22Rv1 (cell line): ENCODE measurements at regions not wholly inside any gene's neighbourhood (a gene's known extent, or its start where the extent isn't known, plus 50 kb on each side); places are given as distances from the start of the nearest gene placed in this dataset.

Source experiments
- H3K27ac ChIP-seq: fragments of 450-650 bp; 2 replicates; pipeline ENCODE4 v1.5.1; 2017
- ZFX ChIP-seq: fragments of 450-650 bp; IDR thresholded peaks from 2 replicates; pipeline ENCODE4 v1.6.1; 2017; ENCODE audit warnings: antibody characterized with exemption, borderline replicate concordance
- TF ChIP-seq, protein P1 (sequence below): fragments of 450-650 bp; IDR thresholded peaks from 2 replicates; pipeline ENCODE4 v1.5.1; 2017; ENCODE audit warnings: mild to moderate bottlenecking

DNA sequence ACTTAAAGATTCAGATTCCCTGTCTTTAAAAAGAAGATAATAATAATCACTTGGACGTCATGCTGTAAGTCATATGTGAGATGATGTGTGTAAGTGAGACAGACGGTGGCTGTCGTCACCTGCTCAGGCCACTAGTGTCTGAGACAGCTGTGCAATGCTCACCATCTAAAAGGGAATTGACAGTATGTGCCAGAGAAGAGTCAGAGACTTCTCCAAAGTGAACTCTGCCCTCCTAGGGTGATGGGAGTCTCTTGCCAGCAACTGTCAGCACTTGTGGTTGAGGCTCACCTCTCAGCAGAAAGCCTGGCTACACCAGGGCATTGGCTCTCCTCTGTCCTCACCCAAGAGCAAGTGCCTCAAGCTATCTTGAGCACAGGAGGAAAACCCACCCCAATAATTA, 131.6 kb upstream of the DNAJC10 start:
- TF ChIP-seq ZFX: no peak
- TF ChIP-seq, protein P1, sequence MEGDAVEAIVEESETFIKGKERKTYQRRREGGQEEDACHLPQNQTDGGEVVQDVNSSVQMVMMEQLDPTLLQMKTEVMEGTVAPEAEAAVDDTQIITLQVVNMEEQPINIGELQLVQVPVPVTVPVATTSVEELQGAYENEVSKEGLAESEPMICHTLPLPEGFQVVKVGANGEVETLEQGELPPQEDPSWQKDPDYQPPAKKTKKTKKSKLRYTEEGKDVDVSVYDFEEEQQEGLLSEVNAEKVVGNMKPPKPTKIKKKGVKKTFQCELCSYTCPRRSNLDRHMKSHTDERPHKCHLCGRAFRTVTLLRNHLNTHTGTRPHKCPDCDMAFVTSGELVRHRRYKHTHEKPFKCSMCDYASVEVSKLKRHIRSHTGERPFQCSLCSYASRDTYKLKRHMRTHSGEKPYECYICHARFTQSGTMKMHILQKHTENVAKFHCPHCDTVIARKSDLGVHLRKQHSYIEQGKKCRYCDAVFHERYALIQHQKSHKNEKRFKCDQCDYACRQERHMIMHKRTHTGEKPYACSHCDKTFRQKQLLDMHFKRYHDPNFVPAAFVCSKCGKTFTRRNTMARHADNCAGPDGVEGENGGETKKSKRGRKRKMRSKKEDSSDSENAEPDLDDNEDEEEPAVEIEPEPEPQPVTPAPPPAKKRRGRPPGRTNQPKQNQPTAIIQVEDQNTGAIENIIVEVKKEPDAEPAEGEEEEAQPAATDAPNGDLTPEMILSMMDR: no peak
- H3K27ac ChIP-seq: no peak overlapping the region

DNA sequence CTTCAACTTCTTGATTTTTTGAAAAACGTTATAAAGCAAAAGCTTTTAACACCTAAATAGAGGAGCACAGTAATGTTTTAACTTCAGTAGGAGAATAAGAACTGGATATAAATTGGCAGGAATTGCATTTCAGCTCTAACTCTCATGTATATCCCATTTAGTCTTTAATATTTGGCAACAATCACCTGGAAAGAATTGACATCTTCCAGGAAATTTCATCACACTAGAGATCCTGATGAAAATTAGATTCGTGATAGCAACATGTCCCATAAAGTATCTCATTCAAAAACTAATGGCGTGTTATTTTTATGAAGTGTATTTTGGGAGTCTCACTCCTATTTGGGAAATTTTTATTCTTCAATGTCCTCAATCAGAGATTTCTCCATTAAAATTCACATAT, 131.1 kb upstream of the DNAJC10 start:
- no peak for TF ChIP-seq ZFX
- TF ChIP-seq, protein P1: no peak
- H3K27ac ChIP-seq: no peak overlapping the region

DNA sequence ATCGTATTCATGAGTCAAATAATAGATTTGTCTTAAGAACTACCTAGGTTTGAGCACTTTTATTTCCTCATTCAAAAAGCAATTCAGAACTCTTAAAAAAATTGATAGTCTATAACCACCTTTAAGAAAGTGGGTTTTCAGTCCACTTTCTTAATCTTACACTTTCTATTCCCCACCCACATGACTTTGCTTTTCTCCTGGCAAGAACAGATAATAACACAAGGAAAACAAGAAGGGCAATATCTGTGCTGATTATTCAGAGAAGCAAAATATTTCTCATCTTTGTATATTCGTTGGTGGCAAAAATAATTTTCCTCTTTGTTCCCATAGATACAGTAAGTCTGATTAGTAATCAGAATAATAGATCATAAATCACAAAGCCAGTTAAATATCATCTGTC, 130.6 kb upstream of the DNAJC10 start:
- no peak for TF ChIP-seq ZFX
- TF ChIP-seq, protein P1: no peak
- no peak overlapping the region for H3K27ac ChIP-seq

DNA sequence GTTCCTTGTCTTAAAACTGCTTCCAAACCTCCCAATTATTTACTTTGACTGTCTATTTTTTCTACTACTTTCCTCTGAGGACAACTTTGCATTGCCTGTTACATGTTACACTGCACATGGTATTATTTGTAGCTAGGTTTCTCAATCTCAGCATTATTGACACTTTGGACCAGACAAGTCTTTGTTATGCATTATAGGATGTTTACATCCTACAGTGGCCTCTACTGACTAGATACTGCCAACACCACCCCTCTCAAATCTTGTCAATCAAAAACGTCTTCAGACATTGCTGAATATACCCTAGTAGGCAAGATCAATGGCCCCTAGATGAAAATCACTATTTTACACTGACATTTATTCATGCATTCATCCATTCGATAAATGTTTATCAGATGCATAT, 129.6 kb upstream of the DNAJC10 start:
- TF ChIP-seq, protein P1: peak; percentile 3; the same call in 1 of the 2 replicates
- no peak for TF ChIP-seq ZFX

DNA sequence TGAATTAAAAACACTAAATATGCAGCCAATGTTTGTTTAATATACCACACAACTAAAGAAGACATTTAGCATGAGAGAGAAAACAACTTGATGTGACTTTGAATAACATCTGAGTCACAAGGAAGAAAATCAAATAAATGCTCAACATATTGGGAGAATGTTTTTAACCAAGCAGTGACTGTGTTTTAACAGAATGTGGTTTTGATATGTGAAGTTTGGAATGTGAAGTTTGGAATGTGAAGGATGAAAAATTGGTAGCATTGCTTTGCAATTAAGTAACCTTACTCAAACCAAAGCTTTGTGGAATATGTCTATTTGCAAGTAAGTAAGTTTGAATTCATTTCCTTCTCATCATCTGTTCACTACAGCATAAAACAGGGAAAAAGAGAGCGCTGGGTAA, 128.2 kb upstream of the DNAJC10 start:
- no peak overlapping the region for H3K27ac ChIP-seq

More for the DNA sequence above, 129.6 kb upstream of the DNAJC10 start:
- no peak overlapping the region for H3K27ac ChIP-seq

DNA sequence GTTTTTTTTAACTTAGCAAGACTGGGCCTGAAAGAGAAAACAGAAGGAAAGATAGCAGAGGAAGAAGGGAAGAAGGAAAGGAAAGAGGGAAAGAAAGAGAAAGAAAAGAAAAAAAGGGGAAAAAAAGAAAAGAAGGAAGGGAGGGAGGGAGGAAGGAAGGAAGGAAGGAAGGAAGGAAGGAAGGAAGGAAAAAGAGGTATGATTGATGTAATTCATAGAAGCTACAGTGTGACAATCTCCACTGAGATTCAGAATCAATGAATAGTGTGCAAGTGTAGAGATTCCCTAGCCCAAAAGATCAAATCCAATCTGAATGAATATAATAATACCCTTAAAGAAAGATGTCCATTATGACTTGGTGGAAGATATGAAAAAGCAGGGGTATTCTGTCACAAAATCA, 126.9 kb upstream of the DNAJC10 start:
- no peak for TF ChIP-seq ZFX
- TF ChIP-seq, protein P1: no peak
- H3K27ac ChIP-seq: no peak overlapping the region

More for the DNA sequence above, 128.2 kb upstream of the DNAJC10 start:
- no peak for TF ChIP-seq ZFX
- TF ChIP-seq, protein P1: no peak

DNA sequence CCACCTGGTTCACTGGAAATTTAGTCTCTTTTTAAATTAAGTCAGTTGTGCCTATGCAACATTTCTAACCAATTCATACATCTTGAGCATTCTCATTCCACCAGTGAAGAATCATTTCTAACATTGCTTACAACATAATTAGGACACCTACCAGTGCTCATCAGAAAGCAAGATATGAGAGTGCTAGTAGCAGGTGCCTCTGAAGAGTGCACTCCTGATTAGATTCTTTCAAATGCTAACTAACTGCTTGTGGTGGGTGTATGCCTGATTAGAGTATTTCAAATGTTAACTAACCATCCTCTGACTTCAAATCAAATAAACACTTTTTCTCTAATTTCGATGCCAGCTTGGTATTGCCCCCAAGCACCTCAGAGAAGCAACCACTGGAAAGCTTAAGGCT, 124.3 kb upstream of the DNAJC10 start:
- no peak for TF ChIP-seq ZFX
- TF ChIP-seq, protein P1: no peak
- no peak overlapping the region for H3K27ac ChIP-seq
